NT2/D1 (cell line): ENCODE measurements at regions not wholly inside any gene's neighbourhood (a gene's known extent, or its start where the extent isn't known, plus 50 kb on each side); places are given as distances from the start of the nearest gene placed in this dataset.

Experiments
- DNase-seq: peaks from one replicate; pipeline ENCODE4 v3.0.0-alpha.2; 2011; ENCODE audit warnings: low read depth, low spot score
- H3K27me3 ChIP-seq: 2 replicates; pipeline ENCODE4 v1.6.0; 2011; ENCODE audit warnings: mild to moderate bottlenecking; ENCODE audit not compliant: insufficient read length, insufficient read depth
- H3K36me3 ChIP-seq: 2 replicates; pipeline ENCODE4 v1.6.1; 2011; ENCODE audit warnings: mild to moderate bottlenecking, low read length, mixed read lengths; ENCODE audit not compliant: insufficient read depth, insufficient read length
- H3K4me1 ChIP-seq: 2 replicates; pipeline ENCODE4 v1.5.1; 2011; ENCODE audit not compliant: insufficient read depth, insufficient read length
- H3K4me3 ChIP-seq: 2 replicates; pipeline ENCODE4 v1.5.1; 2011; ENCODE audit warnings: low read depth; ENCODE audit not compliant: insufficient read length
- H3K9ac ChIP-seq: 2 replicates; pipeline ENCODE4 v1.6.0; 2011; ENCODE audit warnings: low read depth; ENCODE audit not compliant: insufficient read length
- H3K9me3 ChIP-seq: 2 replicates; pipeline ENCODE4 v1.5.1; 2011; ENCODE audit warnings: mild to moderate bottlenecking, low read length; ENCODE audit not compliant: insufficient read depth
- SUZ12 ChIP-seq: IDR thresholded peaks from 2 replicates; pipeline ENCODE4 v1.6.1; 2011; ENCODE audit not compliant: insufficient read length, insufficient read depth; ENCODE audit errors: extremely low read depth
- YY1 ChIP-seq: IDR thresholded peaks from 2 replicates; pipeline ENCODE4 v1.6.1; 2011; ENCODE audit not compliant: insufficient read length, insufficient read depth
- ZNF274 ChIP-seq: IDR thresholded peaks from 2 replicates; pipeline ENCODE4 v1.6.1; 2011; ENCODE audit warnings: mild to moderate bottlenecking, low read depth, low read length

GRCh38 chr4:115945026-115945425 lies 831.6 kb upstream of the NDST4 start:
- Histone ChIP-seq H3K9me3 (peaks cover 15% of the 10 kb centered on the region), H3K4me3 (no peak overlapping the region), H3K9ac (no peak overlapping the region), H3K36me3 (no peaks in the 10 kb centered on the region), H3K4me1 (no peaks in the 10 kb centered on the region), H3K27me3 (no peaks in the 10 kb centered on the region)
- no peak for DNase-seq
- TF ChIP-seq ZNF274 (no peak), YY1 (no peak), SUZ12 (no peak)

DNA sequence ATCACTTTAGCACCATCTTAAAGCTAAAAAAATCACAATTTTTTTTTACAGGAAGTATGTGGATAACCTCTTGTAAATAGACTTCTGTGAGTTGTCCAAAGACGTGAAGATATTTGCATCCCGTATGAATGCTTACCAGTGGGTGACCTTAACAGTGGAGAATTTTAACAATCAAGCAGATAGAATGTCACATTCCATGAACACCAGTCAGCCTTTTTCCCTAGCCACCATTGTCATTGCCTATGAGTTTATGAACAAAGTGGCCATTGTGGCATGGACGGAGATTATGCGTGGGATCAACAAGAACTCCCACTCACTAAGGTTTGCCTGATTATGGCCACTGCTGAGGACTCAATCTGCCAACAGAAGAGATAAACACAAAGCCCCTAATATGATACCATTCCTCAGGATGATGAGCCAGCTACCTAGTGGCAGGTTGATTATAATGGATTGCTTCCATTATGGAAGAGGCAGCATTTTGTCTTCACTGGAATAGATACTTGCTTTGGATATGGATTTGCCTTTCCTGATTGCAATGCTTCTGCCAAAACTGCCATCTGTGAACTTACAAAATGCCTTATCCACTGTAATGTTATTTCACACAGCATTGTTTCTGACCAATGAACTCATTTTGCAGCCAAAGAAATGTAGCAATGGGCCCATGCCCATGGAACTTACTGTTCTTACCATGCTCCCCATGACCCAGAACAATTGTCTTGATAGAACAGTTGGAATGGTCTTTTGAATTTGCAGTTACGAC lies 830.9 kb upstream of the NDST4 start:
- Histone ChIP-seq H3K4me3 (no peak overlapping the region), H3K4me1 (no peaks in the 10 kb centered on the region), H3K27me3 (no peaks in the 10 kb centered on the region), H3K36me3 (no peaks in the 10 kb centered on the region), H3K9ac (no peak overlapping the region), H3K9me3 (peaks cover 15% of the 10 kb centered on the region)
- TF ChIP-seq YY1 (no peak), ZNF274 (no peak), SUZ12 (no peak)
- no peak for DNase-seq

DNA sequence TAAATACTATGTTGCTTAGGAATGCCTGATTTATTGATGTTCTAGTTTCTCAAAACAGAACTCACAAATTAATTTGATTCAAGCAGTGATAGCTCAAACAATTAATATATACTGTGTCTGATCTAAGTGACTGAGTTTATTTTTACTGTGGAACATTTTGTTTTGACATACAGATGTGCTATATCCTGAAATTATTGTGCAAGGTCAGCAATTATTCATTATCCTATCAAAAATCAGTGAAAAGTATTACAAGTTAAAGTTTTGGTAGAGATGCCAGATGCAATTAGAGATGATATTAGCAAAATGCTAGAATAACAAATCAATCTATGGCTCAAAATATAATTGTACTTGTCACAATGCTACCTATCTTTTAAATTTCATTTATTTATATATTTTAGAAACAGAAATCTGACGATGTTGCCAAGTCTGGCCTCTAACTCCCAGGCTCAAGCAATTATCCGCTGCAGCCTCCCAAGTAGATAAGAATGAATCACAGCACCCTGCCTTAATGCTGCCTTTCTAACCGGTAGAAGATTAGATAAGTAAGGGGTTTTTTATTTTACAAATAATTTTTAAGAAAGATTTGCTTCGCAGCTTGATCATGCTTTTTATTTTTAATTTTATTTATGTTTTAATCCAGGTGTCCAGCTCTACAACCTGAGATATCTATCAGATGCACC lies 825.5 kb upstream of the NDST4 start:
- Histone ChIP-seq H3K9ac (no peak overlapping the region), H3K27me3 (no peaks in the 10 kb centered on the region), H3K9me3 (peaks cover 7% of the 10 kb centered on the region; the same call in 1 of the 2 replicates), H3K4me3 (no peak overlapping the region), H3K4me1 (no peaks in the 10 kb centered on the region), H3K36me3 (no peaks in the 10 kb centered on the region)
- no peak for DNase-seq
- TF ChIP-seq YY1 (no peak), SUZ12 (no peak), ZNF274 (no peak)

DNA sequence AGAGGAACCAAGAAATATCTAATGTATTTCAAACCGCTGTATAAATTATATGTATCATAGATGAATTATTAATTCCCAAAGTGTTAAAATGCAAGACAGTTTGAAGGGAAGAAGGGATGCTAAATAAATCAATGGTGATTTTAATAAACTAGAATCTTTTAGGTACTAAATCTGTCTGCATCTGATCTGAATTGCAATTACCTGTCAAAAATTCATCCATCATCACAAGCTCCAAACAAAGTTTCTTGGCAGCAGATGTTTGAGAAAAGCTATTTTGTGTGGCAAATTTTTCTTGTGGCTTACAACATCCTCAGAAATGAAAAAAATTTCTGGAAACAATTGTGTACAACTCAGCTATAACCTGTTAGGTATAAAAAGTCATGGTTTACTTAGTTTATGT lies 816.0 kb upstream of the NDST4 start:
- Histone ChIP-seq H3K9ac (no peak overlapping the region), H3K4me3 (no peak overlapping the region), H3K4me1 (no peaks in the 10 kb centered on the region), H3K27me3 (no peaks in the 10 kb centered on the region), H3K9me3 (no peaks in the 10 kb centered on the region), H3K36me3 (no peaks in the 10 kb centered on the region)
- TF ChIP-seq YY1 (no peak), ZNF274 (no peak), SUZ12 (no peak)
- DNase-seq: no peak

DNA sequence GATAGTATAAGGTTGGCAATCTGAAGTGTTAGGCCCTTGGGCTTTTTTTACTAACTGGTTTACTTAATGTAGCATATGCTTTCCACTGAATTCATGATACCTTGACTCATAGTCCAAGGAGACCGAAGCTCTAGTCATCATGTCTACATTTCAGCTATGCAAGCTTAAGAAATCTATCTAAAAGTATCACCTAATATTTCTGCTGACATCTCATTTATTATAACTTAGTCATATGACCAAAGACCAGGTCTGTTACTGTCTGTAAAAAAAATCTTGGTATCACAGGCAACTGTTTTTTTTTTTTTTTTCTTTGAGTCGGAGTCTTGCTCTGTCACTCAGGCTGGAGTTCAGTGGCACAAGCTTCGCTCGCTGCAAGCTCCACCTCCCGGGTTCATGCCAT lies 814.0 kb upstream of the NDST4 start:
- Histone ChIP-seq H3K4me1 (no peaks in the 10 kb centered on the region), H3K9me3 (no peaks in the 10 kb centered on the region), H3K27me3 (no peaks in the 10 kb centered on the region), H3K36me3 (no peaks in the 10 kb centered on the region), H3K9ac (no peak overlapping the region), H3K4me3 (no peak overlapping the region)
- DNase-seq: no peak
- TF ChIP-seq YY1 (no peak), SUZ12 (no peak), ZNF274 (no peak)

DNA sequence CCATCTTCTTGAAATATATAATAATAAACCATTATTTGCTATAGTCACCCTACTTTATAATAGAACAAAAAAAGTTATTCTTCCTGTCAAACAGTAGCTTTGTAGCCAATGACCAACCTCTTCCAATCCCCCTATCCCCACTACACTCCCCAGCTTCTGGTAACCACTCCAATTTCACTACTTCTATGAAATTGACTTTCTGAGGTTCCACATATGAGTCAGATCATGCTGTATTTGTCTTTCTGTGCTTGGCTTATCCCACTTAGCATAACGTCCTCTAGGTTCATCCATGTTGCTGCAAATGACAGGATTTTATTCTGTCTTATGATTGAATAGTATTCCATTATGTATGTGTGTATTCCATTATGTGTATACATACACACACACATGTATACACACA lies 809.7 kb upstream of the NDST4 start:
- no peak overlapping the region for H3K9ac ChIP-seq
- no peaks in the 10 kb centered on the region for H3K4me1 ChIP-seq
- no peak overlapping the region for H3K4me3 ChIP-seq
- no peaks in the 10 kb centered on the region for H3K9me3 ChIP-seq
- TF ChIP-seq YY1 (no peak), ZNF274 (no peak), SUZ12 (no peak)
- no peaks in the 10 kb centered on the region for H3K36me3 ChIP-seq
- DNase-seq: no peak
- no peaks in the 10 kb centered on the region for H3K27me3 ChIP-seq

- H3K9ac ChIP-seq: no peak overlapping the region
- no peaks in the 10 kb centered on the region for H3K27me3 ChIP-seq
- H3K4me1 ChIP-seq: no peaks in the 10 kb centered on the region
- no peak overlapping the region for H3K4me3 ChIP-seq
- no peak for TF ChIP-seq SUZ12
- TF ChIP-seq ZNF274: no peak
- no peak for TF ChIP-seq YY1
- DNase-seq: no peak
- no peaks in the 10 kb centered on the region for H3K9me3 ChIP-seq
- H3K36me3 ChIP-seq: no peaks in the 10 kb centered on the region
These were observed 807.2 kb upstream of the NDST4 start for GRCh38 chr4:115920637-115921036.
